Activated CD8-positive, alpha-beta memory T cell treated with anti-CD3 and anti-CD28 coated beads, Interleukin-2, amount 50 U/mL, for 1 hour (primary cell): ENCODE measurements at regions not wholly inside any gene's neighbourhood (a gene's known extent, or its start where the extent isn't known, plus 50 kb on each side); places are given as distances from the start of the nearest gene placed in this dataset.
"Not testable (repeated sequence)": the region's sequence is repeated elsewhere in the genome, so short reads cannot be mapped to it uniquely, and the experiment has no call there.

Experiments used
- DNase-seq: peaks from one replicate; pipeline ENCODE4 v3.0.0-alpha.2; 2020; ENCODE audit errors: extremely low read depth

DNA sequence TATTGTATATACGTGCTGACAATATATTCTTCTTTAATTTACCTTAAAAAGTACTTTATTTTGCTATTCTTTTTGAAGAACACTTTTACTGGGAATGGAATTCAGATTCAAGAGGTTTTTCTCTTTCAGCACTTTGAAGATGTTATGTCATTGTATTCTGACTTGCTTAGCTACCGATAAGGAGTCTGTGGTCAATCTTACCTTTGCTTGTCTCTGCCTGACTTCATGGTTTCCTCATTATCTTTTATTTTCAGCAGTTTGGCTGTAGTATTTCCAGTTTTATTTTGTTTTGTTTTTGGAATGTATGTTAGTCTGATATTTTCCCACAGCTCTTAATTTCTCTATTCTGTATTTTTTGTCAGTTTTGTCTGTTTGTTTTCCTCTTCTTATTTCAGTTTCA is 187.9 kb upstream of the SMIM30 start:
- no peak for DNase-seq

DNA sequence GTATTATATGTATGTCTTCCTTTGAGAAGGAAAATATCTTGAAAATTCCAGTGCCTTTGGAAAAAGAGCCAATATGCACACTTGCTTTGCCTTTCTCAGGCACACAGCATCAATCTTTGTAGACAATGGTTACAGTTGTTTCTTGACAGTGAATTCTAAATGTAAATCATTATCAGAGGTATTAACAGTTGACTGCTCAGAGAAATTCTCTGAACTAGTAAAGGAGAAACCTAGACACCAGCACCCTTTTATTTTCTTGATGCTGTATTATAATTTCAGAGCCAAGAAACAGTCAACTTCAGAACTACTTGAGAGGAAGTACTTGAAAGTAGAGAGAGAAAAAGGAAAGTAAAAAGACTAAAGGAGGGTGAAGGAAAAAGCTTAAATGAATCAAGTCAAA is 185.8 kb upstream of the SMIM30 start:
- no peak for DNase-seq

DNA sequence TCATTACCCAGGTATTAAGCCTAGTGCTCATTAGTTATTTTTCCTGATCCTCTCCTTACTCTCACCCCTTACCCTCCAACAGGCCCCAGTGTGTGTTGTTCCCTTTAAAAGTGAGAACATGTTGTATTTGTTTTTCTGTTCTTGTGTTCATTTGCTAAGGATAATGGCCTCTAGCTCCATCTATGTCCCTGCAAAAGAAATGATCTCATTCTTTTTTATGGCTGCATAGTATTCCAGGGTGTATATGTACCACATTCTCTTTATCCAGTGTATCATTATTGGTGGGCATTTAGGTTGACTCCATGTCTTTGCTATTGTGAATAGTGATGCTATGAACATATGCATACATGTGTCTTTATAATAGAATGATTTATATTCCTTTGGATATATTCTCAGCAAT is 185.0 kb upstream of the SMIM30 start:
- DNase-seq, result not testable (repeated sequence)

DNA sequence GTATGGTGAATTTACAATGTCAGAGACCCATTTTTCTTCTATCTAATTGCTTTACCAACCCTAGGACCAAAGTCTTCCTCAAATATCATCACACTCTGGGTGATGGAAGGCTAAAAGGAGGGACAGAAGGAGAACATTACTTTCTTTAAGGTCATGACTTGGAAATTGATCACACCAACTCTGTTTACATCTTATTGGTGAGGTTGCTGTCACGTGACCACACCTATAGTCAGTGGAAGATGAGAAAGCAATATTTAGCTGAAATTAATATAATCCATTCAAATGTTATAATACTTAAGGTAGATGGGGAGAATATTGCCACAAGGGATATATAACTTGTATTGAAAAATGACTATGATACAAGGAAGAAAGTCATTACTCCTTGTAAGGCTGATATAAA is 183.6 kb upstream of the SMIM30 start:
- no peak for DNase-seq

DNA sequence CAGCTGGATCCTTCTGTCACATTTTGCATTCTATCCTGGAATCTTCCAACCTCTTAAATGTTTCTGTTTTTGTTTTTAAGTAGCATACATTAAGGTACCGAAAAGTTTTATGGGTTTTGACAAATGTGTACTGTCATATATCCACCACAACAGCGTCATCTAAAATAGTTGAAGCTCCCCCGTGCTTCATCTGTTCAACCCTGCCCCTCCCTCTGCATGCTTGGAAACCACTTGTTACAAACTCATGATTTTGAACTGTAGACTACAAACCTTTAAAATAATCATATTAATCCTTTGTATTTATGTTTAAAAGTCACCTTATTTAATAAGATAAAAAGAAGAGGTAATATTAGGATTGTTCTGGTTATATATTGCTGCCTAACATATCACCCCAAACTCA is 182.8 kb upstream of the SMIM30 start:
- DNase-seq, result no peak

DNA sequence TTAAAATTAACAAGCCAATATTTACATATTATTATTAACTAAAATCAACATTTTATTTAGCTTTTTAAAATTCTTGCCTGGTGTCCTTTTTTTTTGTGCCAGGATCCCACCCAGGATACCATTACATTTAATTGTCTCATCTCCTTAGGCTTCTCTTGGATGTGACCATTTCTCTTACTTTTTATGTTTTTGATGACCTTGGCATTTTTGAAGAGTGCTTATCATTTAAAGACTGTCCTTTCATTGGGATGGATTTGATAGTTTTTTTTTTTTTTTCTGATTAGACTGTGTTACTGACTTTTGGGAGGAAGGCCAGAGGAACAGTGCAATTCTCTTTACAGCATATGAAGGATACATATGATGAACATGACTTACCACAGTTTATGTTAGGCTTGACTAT is 181.4 kb upstream of the SMIM30 start:
- DNase-seq, result no peak

DNA sequence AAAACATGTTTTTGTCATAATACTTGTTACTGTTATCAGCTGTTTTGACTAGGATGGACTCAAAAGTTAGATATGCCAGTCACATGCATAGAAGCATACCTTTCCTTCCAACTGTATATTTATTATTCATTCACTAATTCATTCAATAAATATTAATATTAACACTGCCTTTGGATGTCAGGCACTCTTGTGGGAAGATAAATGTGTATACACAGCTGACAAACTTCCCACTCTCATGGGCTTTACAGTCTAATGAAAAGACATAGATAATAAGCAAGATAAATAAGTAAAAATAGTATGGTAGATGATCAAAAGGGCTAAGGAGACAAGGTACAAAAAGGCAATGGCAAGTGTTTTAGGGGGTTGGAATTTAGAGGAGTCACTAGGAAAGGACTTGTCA is 180.1 kb upstream of the SMIM30 start:
- DNase-seq, result no peak

DNA sequence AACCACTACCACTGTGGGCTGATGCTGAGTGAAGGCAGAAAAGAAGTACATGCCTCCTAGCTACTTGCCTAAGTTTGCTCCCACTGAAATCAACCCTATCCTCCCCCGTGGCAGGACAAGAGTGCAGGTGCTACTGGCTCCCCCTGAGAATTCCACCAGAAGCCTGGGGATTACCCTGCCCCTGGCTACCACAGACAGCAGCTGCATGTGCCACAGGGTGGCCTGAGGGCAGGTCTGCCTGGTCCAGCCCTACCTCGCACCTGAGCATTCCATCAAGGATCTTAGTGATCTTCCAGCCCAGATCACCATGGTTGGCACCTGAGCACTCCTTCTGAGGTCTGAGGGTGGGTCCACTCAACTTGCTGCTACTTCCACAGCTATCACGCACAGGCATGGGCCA is 176.4 kb upstream of the SMIM30 start:
- no peak for DNase-seq

DNA sequence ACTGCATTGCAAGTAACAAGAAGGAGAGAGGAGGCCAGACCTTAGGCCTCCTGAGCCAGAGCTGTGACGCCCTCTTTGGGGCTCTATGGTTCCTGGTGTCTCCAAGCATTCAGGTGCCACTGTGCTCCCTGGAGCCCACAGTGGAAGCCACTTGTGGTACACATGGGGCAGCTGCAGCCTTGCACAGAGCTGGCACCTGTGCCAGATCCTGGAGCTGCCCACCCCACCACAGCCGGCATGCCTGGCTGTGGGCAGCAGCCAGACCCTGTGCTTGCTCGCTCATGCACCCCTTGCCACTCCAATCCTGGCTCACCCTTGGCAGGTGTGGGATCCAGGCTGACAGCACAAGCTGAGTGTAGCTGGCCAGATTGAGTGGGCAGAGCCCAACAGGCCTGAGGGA is 173.8 kb upstream of the SMIM30 start:
- DNase-seq, result no peak

DNA sequence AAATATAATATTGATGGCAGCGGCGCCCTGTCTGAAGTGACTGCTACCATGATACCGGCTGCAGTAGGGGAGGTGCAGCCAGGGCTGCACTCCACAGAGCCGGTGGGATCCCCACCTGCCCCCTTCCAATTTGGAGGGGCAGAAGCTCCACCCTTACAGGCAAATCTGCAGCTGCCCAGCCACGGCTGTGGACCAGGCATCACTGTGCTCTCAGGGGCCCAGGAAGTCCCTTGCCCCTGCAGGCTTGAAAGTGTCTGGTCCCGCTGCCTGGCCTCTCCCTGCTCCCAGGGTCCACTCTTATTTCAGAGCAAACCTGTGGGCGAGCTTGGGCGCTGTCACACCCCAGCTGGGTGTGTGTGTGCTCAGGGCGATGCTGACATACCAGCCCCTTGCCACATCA is 172.7 kb upstream of the SMIM30 start:
- DNase-seq, result no peak

DNA sequence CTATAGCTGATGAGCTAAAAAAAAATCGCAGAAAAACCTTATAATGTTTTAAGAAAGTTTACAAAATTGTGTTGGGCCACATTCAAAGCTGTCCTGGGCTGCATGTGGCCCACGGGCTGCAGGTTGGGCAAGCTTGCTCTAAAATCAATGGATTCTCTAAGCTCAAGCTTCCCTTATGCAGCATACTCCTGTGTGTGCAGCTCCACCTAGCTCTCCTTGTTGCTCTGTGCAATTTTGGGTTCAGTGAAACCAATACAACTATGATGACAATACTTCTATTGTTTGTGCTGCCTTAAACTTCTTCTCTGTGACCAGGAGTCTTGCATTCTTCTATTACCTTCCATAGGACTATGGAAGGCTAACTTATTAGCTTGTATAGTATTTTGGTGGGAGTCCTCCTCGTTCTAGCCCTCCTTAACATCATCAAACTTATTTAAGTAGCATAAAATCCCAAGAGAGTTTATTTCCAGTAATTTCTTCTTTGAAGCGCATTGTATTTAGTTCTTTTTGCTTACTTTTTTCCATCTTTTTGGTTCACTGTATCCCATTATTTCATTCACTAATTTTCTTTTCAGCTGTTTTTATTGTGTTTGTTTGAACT is 170.9 kb upstream of the SMIM30 start:
- DNase-seq, result no peak

DNA sequence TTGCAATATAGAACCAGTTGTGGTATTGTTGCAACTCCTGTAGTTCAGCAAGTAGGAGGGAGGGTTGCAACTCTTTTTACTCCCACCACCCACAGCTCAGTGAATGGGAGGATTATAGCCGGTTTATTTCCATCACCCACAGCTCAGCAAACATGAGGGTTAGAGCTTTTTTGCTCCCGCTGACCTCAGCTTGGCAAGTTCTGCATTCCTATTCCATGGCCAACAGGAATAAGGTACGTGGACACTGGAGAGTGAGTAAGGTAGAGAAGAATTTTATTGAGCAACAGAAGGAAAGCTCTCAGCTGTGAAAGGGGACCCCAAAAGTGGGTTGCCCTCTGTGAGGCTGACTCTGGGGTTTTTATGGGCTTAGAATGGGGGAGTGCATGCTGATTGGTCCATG is 167.1 kb upstream of the SMIM30 start:
- no peak for DNase-seq

DNA sequence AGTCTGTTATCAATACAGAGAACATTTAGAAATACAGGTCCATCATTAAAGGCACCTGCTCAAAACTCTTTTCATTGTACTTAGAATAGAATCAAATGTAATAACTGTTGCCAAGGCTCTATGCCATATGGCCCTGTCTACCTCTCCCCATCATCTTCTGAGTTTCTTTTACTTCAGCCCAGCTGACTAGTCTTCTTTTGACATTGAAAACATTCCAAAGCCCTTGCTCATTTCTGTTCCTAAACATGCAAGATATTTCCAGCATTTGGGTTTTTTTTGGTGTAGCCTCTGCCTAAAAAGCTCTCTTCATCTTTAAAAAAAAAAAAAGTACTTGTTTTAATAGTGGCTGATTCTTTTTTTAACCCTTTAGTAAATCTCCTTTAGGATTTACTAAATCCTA is 165.5 kb upstream of the SMIM30 start:
- no peak for DNase-seq

DNA sequence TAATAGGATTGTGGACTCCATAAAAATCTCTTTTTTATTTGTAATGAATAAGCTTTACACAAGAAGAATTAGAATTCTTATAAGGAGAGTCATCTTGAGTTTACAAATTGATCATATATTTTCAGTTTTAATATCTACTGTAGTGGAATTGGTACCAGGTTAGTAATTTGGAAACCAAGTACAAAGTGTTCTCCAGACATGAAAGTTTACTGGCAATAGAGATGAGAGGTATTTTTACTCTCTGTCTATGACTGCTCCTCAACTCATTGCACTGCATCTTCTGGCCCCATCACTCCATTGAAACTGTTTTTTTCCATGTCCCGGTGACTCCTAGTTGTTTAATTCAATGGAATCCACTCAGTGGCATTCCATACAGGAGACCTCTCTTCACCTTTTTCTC is 164.5 kb upstream of the SMIM30 start:
- no peak for DNase-seq

DNA sequence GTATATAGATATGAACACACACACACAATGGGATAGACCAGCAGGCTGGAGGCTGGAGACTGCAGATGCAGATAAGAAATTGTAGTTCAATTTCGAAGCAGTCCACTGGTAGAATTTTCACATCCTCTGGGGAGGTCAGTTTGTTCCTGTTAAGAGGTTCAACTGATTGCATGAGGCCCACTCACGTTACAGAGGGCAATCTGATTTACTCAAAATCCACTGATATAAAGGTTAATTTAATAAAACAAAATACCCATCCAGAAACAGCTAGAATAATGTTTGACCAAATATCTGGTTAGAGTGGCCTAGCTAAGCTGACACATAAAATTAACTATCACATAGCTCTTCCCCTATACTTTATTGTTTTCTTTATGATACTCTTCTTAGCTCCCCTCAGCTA is 162.9 kb upstream of the SMIM30 start:
- DNase-seq, result no peak

DNA sequence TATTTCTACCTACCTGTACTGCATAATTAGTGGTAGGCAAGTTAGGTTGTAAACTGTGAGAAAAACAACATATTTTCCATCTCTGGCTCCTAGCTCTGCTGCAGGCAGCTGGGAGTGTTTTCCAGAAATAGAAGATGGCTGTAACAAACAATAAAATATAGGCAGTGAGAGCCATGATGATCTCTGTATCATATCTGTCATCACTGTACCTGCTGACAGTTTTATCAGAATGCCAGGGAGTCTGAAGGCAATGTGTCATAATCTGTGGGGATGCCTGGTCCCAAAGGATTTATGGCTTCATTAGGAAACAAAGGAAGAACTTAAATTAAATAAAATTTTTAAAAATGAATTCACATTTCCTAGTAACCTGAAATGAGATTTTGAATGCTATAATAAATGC is 160.9 kb upstream of the SMIM30 start:
- no peak for DNase-seq

DNA sequence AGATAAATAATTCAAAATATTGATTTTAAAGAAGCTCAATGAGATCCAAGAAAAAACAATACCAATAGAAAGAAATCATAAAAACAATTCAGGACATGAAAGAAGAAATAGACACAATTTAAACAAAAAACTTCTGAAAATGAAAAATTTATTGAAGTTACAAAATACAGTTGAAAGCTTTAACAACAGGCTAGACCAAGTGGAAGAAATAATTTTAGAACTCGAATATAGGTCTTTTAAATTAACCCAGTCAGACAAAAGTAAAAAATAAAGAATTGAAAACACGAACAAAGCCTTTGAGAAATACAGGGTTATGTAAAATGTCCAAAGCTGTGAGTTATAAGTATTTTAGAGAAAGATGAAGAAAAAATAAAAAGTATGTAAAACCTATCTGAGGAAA is 152.4 kb upstream of the SMIM30 start:
- no peak for DNase-seq

DNA sequence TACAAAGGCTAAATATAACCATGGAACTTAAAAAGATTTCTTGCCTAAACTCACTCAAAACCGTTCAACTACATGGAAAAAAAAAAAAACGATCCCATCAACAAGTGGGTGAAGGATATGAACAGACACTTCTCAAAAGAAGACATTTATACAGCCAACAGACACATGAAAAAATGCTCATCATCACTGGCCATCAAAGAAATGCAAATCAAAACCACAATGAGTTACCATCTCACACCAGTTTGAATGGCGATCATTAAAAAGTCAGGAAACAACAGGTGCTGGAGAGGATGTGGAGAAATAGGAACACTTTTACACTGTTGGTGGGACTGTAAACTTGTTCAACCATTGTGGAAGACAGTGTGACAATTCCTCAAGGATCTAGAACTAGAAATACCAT is 151.2 kb upstream of the SMIM30 start:
- DNase-seq, result not testable (repeated sequence)

DNA sequence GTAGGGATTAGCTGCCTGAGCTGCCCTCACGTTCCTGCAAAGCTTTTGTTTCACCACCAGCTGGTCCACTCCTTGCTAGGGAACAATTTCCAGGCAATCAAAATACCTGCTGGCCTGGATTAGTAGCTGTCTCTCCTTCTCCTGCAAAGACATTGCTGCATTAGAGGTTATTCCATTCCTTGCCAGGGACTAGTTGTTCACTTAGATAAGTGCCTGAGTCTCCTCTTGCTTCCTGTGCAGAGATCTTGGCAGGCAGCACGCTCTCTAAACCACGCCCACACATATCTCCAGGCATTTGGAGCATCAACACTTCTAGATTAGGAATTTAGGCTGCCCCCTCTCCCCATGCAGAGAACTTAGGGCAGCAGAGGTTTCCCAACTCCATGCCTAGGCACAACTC is 150.4 kb upstream of the SMIM30 start:
- no peak for DNase-seq

DNA sequence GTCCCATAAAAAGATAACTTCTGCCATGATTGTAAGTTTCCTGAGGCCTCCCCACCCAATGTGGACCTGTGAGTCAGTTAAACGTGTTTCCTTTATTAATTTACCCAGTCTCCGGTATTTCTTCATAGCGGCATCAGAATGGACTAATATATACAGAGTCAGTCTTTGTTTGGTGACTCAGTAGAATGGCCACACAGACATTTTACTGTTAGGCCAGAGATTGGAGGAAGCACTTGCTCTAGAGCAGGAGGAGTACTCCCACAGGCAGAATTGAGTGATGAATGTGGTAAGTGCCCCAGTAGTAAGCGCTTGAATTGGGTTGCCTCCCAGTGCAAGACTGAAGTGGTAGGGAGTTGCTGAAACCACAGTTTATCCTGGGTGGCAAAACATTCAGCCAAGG is 149.5 kb upstream of the SMIM30 start:
- DNase-seq, result no peak

DNA sequence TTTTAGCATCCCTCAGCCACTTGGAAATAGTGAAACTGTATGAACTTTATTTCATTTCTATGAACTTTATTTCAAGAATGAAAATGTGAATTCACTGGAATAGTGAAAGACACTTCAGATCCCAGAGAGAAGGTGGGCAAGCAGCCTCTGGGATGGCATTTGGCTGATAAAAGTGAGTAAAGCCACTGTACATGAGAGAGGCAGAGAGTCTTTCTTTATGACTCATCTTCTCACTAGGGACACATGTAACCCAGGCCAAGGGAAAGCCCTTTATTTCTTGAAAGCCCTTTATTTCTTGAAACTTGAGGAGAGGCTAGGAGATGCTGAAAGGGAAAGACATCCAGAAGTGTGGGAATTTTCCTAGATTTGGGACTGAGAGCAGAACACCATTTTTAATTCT is 148.9 kb upstream of the SMIM30 start:
- no peak for DNase-seq

DNA sequence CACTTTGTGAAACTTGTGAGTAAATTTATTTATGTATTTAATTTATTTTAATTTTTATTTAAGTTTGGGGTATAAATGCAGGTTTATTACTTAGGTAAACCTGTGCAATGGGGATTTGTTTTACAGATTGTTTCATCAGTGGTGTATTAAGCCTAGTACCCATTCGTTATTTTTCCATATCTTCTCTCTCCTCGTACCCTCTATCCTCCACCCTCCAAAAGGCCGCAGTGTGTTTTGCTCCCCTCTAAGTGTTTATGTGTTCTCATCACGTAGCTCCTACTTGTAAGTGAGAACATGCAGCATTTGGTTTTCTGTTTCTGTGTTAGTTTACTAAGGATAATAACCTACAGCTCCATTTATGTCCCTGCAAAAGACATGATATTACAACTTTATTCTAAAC is 145.4 kb upstream of the SMIM30 start:
- DNase-seq, result no peak

DNA sequence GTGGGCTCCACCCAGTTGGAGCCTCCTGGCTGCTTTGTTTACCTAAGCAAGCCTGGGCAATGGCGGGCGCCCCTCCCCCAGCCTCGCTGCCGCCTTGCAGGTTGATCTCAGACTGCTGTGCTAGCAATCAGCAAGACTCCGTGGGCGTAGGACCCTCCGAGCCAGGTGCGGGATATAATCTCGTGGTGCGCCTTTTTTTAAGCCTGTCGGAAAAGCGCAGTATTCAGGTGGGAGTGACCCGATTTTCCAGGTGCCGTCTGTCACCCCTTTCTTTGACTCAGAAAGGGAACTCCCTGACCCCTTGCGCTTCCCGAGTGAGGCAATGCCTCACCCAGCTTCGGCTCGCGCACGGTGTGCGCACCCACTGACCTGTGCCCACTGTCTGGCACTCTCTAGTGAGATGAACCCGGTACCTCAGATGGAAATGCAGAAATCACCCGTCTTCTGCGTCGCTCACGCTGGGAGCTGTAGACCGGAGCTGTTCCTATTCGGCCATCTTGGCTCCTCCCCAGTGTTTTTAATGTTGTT is 144.9 kb upstream of the SMIM30 start:
- DNase-seq, result not testable (repeated sequence)

DNA sequence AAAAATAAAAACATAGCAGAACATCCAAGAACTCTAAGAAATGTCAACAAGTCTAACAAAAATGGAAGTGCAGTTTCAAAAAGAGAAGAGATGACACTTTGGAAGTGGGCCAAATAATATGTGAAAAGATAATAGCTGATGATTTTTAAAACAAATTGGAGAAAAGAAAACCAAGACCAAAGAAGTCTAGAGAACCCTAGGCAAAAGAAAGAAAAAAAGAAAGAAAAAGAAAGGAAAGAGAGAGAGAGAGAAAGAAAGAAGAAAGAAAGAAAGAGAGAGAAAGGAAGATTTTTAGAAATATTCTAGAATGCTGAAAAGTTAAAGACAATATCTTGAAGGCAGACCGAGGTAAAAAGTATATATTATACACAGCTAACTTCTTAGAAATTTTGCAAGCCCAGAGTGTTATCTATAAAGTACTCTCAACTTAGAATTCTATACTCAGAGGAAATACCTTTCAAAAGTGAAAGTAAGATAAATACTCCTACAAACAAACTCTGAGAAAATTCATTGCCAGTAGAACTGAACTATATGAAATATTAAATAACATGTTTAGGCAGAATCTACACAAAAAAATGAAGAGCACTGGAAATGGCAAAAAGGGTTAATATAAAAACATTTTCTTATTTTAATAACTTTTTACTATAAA is 138.7 kb upstream of the SMIM30 start:
- no peak for DNase-seq
